ENCODE measurements at regions not wholly inside any gene's neighbourhood (a gene's known extent, or its start where the extent isn't known, plus 50 kb on each side); places are given as distances from the start of the nearest gene placed in this dataset.
A peak's percentile ranks its signal among the peaks of the same experiment; 100 is the strongest.

DNA sequence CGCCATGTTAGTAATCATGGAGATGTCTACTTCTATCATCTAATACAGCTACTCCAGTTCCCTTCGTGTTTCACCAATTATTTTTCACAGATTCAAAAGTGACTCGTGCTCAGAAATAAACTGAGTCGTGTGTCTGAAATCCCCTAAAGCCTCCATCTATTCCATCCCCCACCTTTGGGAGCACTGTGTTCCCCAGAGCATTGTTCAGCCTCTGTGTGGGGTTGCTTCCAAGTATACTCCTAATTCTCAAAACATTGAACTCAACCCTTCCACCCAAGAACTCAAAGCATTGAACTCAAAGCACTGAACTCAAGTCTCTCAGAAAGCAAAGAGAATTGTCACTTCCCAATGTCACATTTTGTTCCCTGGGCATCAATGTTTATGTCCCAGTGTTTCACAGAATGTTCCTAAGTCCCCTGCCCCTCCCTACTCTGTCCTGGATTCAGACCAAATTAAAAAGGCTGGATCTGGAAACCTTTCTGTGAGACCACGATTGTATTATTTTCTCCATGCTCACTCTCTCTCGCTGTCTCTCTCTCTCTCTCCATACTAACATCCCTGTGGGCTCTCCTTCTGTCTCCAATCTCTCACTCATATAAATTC, 138.5 kb upstream of the QRFPR start:
- Mint-ChIP-seq H3K4me1 (no peaks in the 10 kb centered on the region), H3K27me3 (ENCODE audit: low read depth) (no peaks in the 10 kb centered on the region), H3K36me3 (ENCODE audit: low read depth) (peaks cover 2% of the 10 kb centered on the region), H3K4me3 (no peak overlapping the region), H3K9me3 (peaks cover 4% of the 10 kb centered on the region), H3K27ac (ENCODE audit: unreplicated experiment) (no peak overlapping the region)
- no peak for DNase-seq (ENCODE audit: low read depth, low spot score)
- no peak for TF ChIP-seq CTCF (conservative IDR thresholded peaks at IDR 0.05)

GRCh38 chr4:121517241-121517640, 136.4 kb upstream of the QRFPR start:
- Mint-ChIP-seq H3K27ac (ENCODE audit: unreplicated experiment) (no peak overlapping the region), H3K4me3 (no peak overlapping the region), H3K36me3 (ENCODE audit: low read depth) (peaks cover 2% of the 10 kb centered on the region), H3K27me3 (ENCODE audit: low read depth) (no peaks in the 10 kb centered on the region), H3K9me3 (peaks cover 4% of the 10 kb centered on the region), H3K4me1 (no peaks in the 10 kb centered on the region)
- no peak for DNase-seq (ENCODE audit: low read depth, low spot score)
- no peak for TF ChIP-seq CTCF (conservative IDR thresholded peaks at IDR 0.05)

- peaks cover 4% of the 10 kb centered on the region for H3K9me3 Mint-ChIP-seq
- H3K4me1 Mint-ChIP-seq: no peaks in the 10 kb centered on the region
- DNase-seq (ENCODE audit: low read depth, low spot score): no peak
- peak; percentile 25 for TF ChIP-seq CTCF (conservative IDR thresholded peaks at IDR 0.05)
- H3K36me3 Mint-ChIP-seq (ENCODE audit: low read depth): peaks cover 2% of the 10 kb centered on the region
- H3K27ac Mint-ChIP-seq (ENCODE audit: unreplicated experiment): no peak overlapping the region
- peaks cover 4% of the 10 kb centered on the region for H3K27me3 Mint-ChIP-seq (ENCODE audit: low read depth)
- no peak overlapping the region for H3K4me3 Mint-ChIP-seq
These were observed 133.6 kb upstream of the QRFPR start for GRCh38 chr4:121514443-121514842.

- no peaks in the 10 kb centered on the region for H3K36me3 Mint-ChIP-seq (ENCODE audit: low read depth)
- peaks cover 4% of the 10 kb centered on the region for H3K27me3 Mint-ChIP-seq (ENCODE audit: low read depth)
- DNase-seq (ENCODE audit: low read depth, low spot score): no peak
- H3K4me3 Mint-ChIP-seq: no peak overlapping the region
- TF ChIP-seq CTCF (conservative IDR thresholded peaks at IDR 0.05): no peak
- no peak overlapping the region for H3K27ac Mint-ChIP-seq (ENCODE audit: unreplicated experiment)
- no peaks in the 10 kb centered on the region for H3K9me3 Mint-ChIP-seq
- no peaks in the 10 kb centered on the region for H3K4me1 Mint-ChIP-seq
These were observed 129.6 kb upstream of the QRFPR start for GRCh38 chr4:121510341-121510874.

DNA sequence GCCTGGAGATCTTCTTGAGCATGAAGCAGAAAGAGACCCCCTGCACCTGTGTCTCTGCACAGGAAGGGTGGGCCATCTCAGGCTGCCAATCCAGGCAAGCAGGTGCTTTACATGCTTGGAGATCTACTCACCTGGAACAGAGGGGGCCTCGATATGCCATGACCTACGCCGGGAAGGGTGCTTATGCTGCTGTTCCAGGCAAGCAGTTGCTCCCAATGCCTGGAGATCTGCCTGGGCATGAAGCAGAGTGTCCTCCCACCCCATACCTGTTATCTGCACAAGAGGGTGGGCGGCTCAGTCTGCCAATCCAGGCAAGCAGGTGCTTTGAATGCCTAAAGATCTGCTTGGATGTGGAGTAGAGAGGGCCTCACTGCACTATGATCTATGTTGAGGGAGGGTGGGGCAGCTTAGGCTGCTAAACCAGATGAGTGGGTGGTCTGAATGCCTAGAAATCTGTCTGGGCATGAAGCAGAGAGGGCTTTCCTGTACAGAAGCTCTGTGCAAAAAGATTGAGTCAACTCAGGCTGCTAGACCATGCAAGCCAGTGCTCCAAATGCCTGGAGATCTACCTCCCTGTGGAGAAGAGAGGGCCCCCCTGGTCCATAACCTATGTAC, 104.5 kb upstream of the QRFPR start:
- H3K4me1 Mint-ChIP-seq: no peaks in the 10 kb centered on the region
- no peak overlapping the region for H3K27ac Mint-ChIP-seq (ENCODE audit: unreplicated experiment)
- TF ChIP-seq CTCF (conservative IDR thresholded peaks at IDR 0.05): no peak
- H3K27me3 Mint-ChIP-seq (ENCODE audit: low read depth): peaks cover 2% of the 10 kb centered on the region
- H3K36me3 Mint-ChIP-seq (ENCODE audit: low read depth): no peaks in the 10 kb centered on the region
- peaks cover 13% of the 10 kb centered on the region for H3K9me3 Mint-ChIP-seq
- no peak for DNase-seq (ENCODE audit: low read depth, low spot score)
- no peak overlapping the region for H3K4me3 Mint-ChIP-seq

Measured in neural crest cell (in vitro differentiated cells).